ENCODE measurements at regions not wholly inside any gene's neighbourhood (a gene's known extent, or its start where the extent isn't known, plus 50 kb on each side); places are given as distances from the start of the nearest gene placed in this dataset.

- no peak for DNase-seq
Observed at GRCh38 chr5:6194261-6194875, 184.0 kb downstream of the MED10 start.

- DNase-seq, result no peak
Observed at GRCh38 chr5:6193310-6193709, 185.0 kb downstream of the MED10 start.

- no peak for DNase-seq
Observed at GRCh38 chr5:6190838-6191237, 187.5 kb downstream of the MED10 start.

GRCh38 chr5:6188976-6189375, 189.4 kb downstream of the MED10 start:
- DNase-seq, result no peak

GRCh38 chr5:6188344-6188743, 190.0 kb downstream of the MED10 start:
- no peak for DNase-seq

- DNase-seq, result no peak
Observed at GRCh38 chr5:6187501-6187900, 190.8 kb downstream of the MED10 start.

- no peak for DNase-seq
Observed at GRCh38 chr5:6185574-6185973, 192.8 kb downstream of the MED10 start.

GRCh38 chr5:6184481-6184880, 193.9 kb downstream of the MED10 start:
- no peak for DNase-seq

GRCh38 chr5:6183391-6184390, 194.7 kb downstream of the MED10 start:
- DNase-seq, result no peak

- DNase-seq, result no peak
Observed at GRCh38 chr5:6182271-6182815, 196.0 kb downstream of the MED10 start.

GRCh38 chr5:6181871-6182270, 196.5 kb downstream of the MED10 start:
- no peak for DNase-seq

GRCh38 chr5:6181147-6181729, 197.1 kb downstream of the MED10 start:
- no peak for DNase-seq

- no peak for DNase-seq
Observed at GRCh38 chr5:6180231-6180872, 198.0 kb downstream of the MED10 start.

GRCh38 chr5:6178846-6179532, 199.4 kb downstream of the MED10 start:
- DNase-seq, result no peak

GRCh38 chr5:6177926-6178325, 200.4 kb downstream of the MED10 start:
- DNase-seq, result no peak

GRCh38 chr5:6176102-6176693, 202.1 kb downstream of the MED10 start:
- no peak for DNase-seq

- no peak for DNase-seq
Observed at GRCh38 chr5:6175172-6175854, 203.0 kb downstream of the MED10 start.

- DNase-seq, result no peak
Observed at GRCh38 chr5:6169660-6170059, 208.7 kb downstream of the MED10 start.

GRCh38 chr5:6166698-6167394, 211.5 kb downstream of the MED10 start:
- no peak for DNase-seq

- DNase-seq, result no peak
Observed at GRCh38 chr5:6163913-6164312, 214.4 kb downstream of the MED10 start.

GRCh38 chr5:6162175-6162574, 216.2 kb downstream of the MED10 start:
- no peak for DNase-seq
